Stimulated activated CD4-positive, alpha-beta T cell treated with anti-CD3 and anti-CD28 coated beads, TNF-alpha, amount 100 ng/mL, for 24 hours (primary cell): ENCODE measurements at regions not wholly inside any gene's neighbourhood (a gene's known extent, or its start where the extent isn't known, plus 50 kb on each side); places are given as distances from the start of the nearest gene placed in this dataset.

Experiments used
- DNase-seq, 3 experiments: peaks; one replicate each; pipeline ENCODE4 v3.0.0-alpha.2; 2020; ENCODE audit warnings: low read depth in 3 of 3

- no peak for DNase-seq
Observed at GRCh38 chr20:60242836-60243505, 284.7 kb downstream of the CDH26 start.

GRCh38 chr20:60244373-60245146, 286.3 kb downstream of the CDH26 start:
- no peak for DNase-seq

GRCh38 chr20:60246751-60247150, 288.5 kb downstream of the CDH26 start:
- no peak for DNase-seq

GRCh38 chr20:60249436-60249835, 291.2 kb downstream of the CDH26 start:
- DNase-seq, result no peak

GRCh38 chr20:60250251-60250650, 292.0 kb downstream of the CDH26 start:
- DNase-seq, result no peak

- DNase-seq, result no peak
Observed at GRCh38 chr20:60252866-60253265, 294.6 kb downstream of the CDH26 start.

GRCh38 chr20:60253471-60253870, 295.2 kb downstream of the CDH26 start:
- DNase-seq, result no peak

GRCh38 chr20:60254901-60255411, 296.7 kb downstream of the CDH26 start:
- DNase-seq, result no peak

GRCh38 chr20:60255415-60255814, 297.2 kb downstream of the CDH26 start:
- DNase-seq, result no peak

GRCh38 chr20:60255866-60256265, 297.6 kb downstream of the CDH26 start:
- no peak for DNase-seq

GRCh38 chr20:60256811-60257210, 298.6 kb downstream of the CDH26 start:
- no peak for DNase-seq

GRCh38 chr20:60257671-60258070, 299.4 kb downstream of the CDH26 start:
- no peak for DNase-seq

- no peak for DNase-seq
Observed at GRCh38 chr20:60258255-60258863, 300.1 kb downstream of the CDH26 start.

- DNase-seq, result no peak
Observed at GRCh38 chr20:60261333-60261732, 303.1 kb downstream of the CDH26 start.

GRCh38 chr20:60262967-60263603, 304.9 kb downstream of the CDH26 start:
- DNase-seq, result peak; percentile 17 to 42 (median 20)

- no peak for DNase-seq
Observed at GRCh38 chr20:60263725-60264709, 305.8 kb downstream of the CDH26 start.

GRCh38 chr20:60266177-60266823, 308.1 kb downstream of the CDH26 start:
- DNase-seq, result no peak

GRCh38 chr20:60268491-60268890, 310.3 kb downstream of the CDH26 start:
- no peak for DNase-seq

GRCh38 chr20:60269573-60270162, 311.4 kb downstream of the CDH26 start:
- no peak for DNase-seq

- no peak for DNase-seq
Observed at GRCh38 chr20:60270341-60270740, 312.1 kb downstream of the CDH26 start.
